A549 (cell line): ENCODE measurements at regions not wholly inside any gene's neighbourhood (a gene's known extent, or its start where the extent isn't known, plus 50 kb on each side); places are given as distances from the start of the nearest gene placed in this dataset.

Experiments
- ATAC-seq, 2 experiments: fragments of 200-7000 bp in 1 of 2; fragments of >200 bp in 1 of 2; cut with Nextera tagmentation in 1 of 2; cut with Tn5 transposase in 1 of 2; 3 replicates each; pipeline versions ENCODE4 v1.8.0 to v1.9.1; 2018 to 2020; ENCODE audit warnings: mild to moderate bottlenecking in 1 of 2, moderate library complexity in 1 of 2
- CTCF ChIA-PET: fragments of 300-600 bp; sonication (Branson Sonifier 250); formaldehyde crosslinking; extraction: SDS; loops from one replicate; lab custom pipeline; 2021; ENCODE audit warnings: antibody characterized with exemption, inconsistent platforms; lab: Yijun Ruan, JAX
- POLR2A ChIA-PET: fragments of 350-600 bp; formaldehyde crosslinking; extraction: SDS; loops from one replicate; lab custom pipeline; 2021; ENCODE audit warnings: antibody characterized with exemption, inconsistent platforms; lab: Yijun Ruan, JAX
- DNase-seq, 2 experiments: peaks; one replicate each; pipeline versions ENCODE4 v3.0.0 to v3.0.0-alpha.2; 2011 to 2016; ENCODE audit warnings: low read depth in 1 of 2, low spot score in 1 of 2
- FAIRE-seq: peaks from 2 replicates; lab custom pipeline; 2011; peaks lifted over from hg19 to GRCh38; lab: Jason Lieb, UNC
- H3K27ac ChIP-seq, 2 experiments: fragments of >200 bp; sonication (Bioruptor Twin); formaldehyde crosslinking; 3 replicates each; pipeline ENCODE4 v1.5.1; 2016 to 2017
- H3K4me1 ChIP-seq: fragments of >200 bp; sonication (Bioruptor Twin); formaldehyde crosslinking; 3 replicates; pipeline ENCODE4 v1.6.1; 2016
- H3K4me2 ChIP-seq: fragments of >200 bp; sonication (Bioruptor Twin); formaldehyde crosslinking; 3 replicates; pipeline ENCODE4 v1.6.1; 2016
- H3K4me3 ChIP-seq: fragments of >200 bp; sonication (Bioruptor Twin); formaldehyde crosslinking; 3 replicates; pipeline ENCODE4 v1.5.1; 2016
- H3K9me3 ChIP-seq: fragments of >200 bp; sonication (Bioruptor Twin); formaldehyde crosslinking; 3 replicates; pipeline ENCODE4 v1.6.1; 2016
- BHLHE40 ChIP-seq: IDR thresholded peaks from 2 replicates; pipeline ENCODE4 v1.6.1; 2012; ENCODE audit warnings: low read depth, low read length, inconsistent platforms
- CHD4 ChIP-seq: fragments of 200-600 bp; sonication (generic); IDR thresholded peaks from 2 replicates; pipeline ENCODE4 v1.6.1; 2016; ENCODE audit warnings: antibody characterized with exemption, mild to moderate bottlenecking, borderline replicate concordance
- EHF ChIP-seq: fragments of 250-450 bp; sonication (Bioruptor Pico); IDR thresholded peaks from 2 replicates; pipeline ENCODE4 v1.5.0; 2020; ENCODE audit warnings: mild to moderate bottlenecking
- EHMT2 ChIP-seq: fragments of 200-600 bp; sonication (generic); IDR thresholded peaks from 2 replicates; pipeline ENCODE4 v1.6.1; 2016; ENCODE audit warnings: antibody characterized with exemption, low read depth, mild to moderate bottlenecking, moderate library complexity
- EP300 ChIP-seq, 2 experiments: fragments of >200 bp; sonication (Bioruptor Twin); formaldehyde crosslinking; IDR thresholded peaks; 2 replicates in 1 of 2; 3 replicates in 1 of 2; pipeline ENCODE4 v1.6.1; 2016 to 2017
- JUN ChIP-seq, 2 experiments: fragments of >200 bp; sonication (Bioruptor Twin); formaldehyde crosslinking; IDR thresholded peaks; 2 replicates in 1 of 2; 3 replicates in 1 of 2; pipeline ENCODE4 v1.6.1; 2016 to 2017
- MAFK ChIP-seq: fragments of 450-650 bp; IDR thresholded peaks from 2 replicates; pipeline ENCODE4 v1.6.1; 2014; ENCODE audit not compliant: partially characterized antibody
- MYC ChIP-seq: IDR thresholded peaks from 2 replicates; pipeline ENCODE4 v1.6.1; 2012; ENCODE audit warnings: mild to moderate bottlenecking, inconsistent platforms, low read length, improper control_type of control experiment, borderline replicate concordance
- POLR2AphosphoS2 ChIP-seq: conservative IDR thresholded peaks from 2 replicates; pipeline ENCODE4 v1.6.1; 2012; ENCODE audit warnings: low read length, improper control_type of control experiment, inconsistent platforms
- RARB ChIP-seq: fragments of 250-450 bp; sonication (Bioruptor Pico); IDR thresholded peaks from 2 replicates; pipeline ENCODE4 v1.8.0; 2021; ENCODE audit warnings: mild to moderate bottlenecking, moderate library complexity
- RCOR1 ChIP-seq: fragments of 150-350 bp; IDR thresholded peaks from 2 replicates; pipeline ENCODE4 v1.6.1; 2014; ENCODE audit warnings: antibody characterized with exemption, low read length, low read depth
- SREBF2 ChIP-seq: fragments of 450-650 bp; IDR thresholded peaks from 2 replicates; pipeline ENCODE4 v1.6.1; 2014; ENCODE audit warnings: mild to moderate bottlenecking, moderate library complexity
- TP53 ChIP-seq: fragments of 250-450 bp; sonication (Bioruptor Pico); IDR thresholded peaks from 2 replicates; pipeline ENCODE4 v1.5.0; 2021; ENCODE audit warnings: mild to moderate bottlenecking, moderate library complexity
- ZC3H11A ChIP-seq: fragments of 450-650 bp; IDR thresholded peaks from 2 replicates; pipeline ENCODE4 v1.6.1; 2014; ENCODE audit warnings: antibody characterized with exemption, mild to moderate bottlenecking
- ZFP36 ChIP-seq: fragments of 450-650 bp; IDR thresholded peaks from 2 replicates; pipeline ENCODE4 v1.6.1; 2014; ENCODE audit warnings: borderline replicate concordance; ENCODE audit not compliant: partially characterized antibody
- ZNF302 ChIP-seq: fragments of 250-450 bp; sonication (Bioruptor Pico); IDR thresholded peaks from 2 replicates; pipeline ENCODE4 v1.9.0; 2021; ENCODE audit warnings: inconsistent platforms, mild to moderate bottlenecking, moderate library complexity
- WGBS: methylation state at CpG from one replicate; pipeline ENCODE4 v1.1.6; 2017; ENCODE audit errors: missing lambda C conversion rate; 5-methylcytosine and 5-hydroxymethylcytosine counted together
- TF ChIP-seq, protein P1 (sequence below): fragments of 250-450 bp; sonication (Bioruptor Pico); IDR thresholded peaks from 2 replicates; pipeline ENCODE4 v1.5.0; 2020; ENCODE audit warnings: low read depth, mild to moderate bottlenecking, moderate library complexity
- TF ChIP-seq, protein P2 (sequence below): fragments of >200 bp; sonication (Bioruptor Twin); formaldehyde crosslinking; IDR thresholded peaks from 3 replicates; pipeline ENCODE4 v1.5.1; 2016
- TF ChIP-seq, protein P3 (sequence below): fragments of 450-650 bp; IDR thresholded peaks from 2 replicates; pipeline ENCODE4 v1.6.1; 2014; ENCODE audit warnings: antibody characterized with exemption
- TF ChIP-seq, protein P4 (sequence below): fragments of 150-350 bp; IDR thresholded peaks from 2 replicates; pipeline ENCODE4 v1.6.1; 2014; ENCODE audit warnings: low read depth, mild to moderate bottlenecking, low read length
- TF ChIP-seq, protein P5 (sequence below): IDR thresholded peaks from 2 replicates; pipeline ENCODE4 v1.6.1; 2012
- TF ChIP-seq, protein P6 (sequence below): fragments of 200-600 bp; sonication (generic); IDR thresholded peaks from 2 replicates; pipeline ENCODE4 v1.6.1; 2016; ENCODE audit warnings: antibody characterized with exemption, mild to moderate bottlenecking, moderate library complexity
- TF ChIP-seq, protein P7 (sequence below): fragments of >200 bp; sonication (Bioruptor Twin); formaldehyde crosslinking; IDR thresholded peaks from 2 replicates; pipeline ENCODE4 v1.6.1; 2016

DNA sequence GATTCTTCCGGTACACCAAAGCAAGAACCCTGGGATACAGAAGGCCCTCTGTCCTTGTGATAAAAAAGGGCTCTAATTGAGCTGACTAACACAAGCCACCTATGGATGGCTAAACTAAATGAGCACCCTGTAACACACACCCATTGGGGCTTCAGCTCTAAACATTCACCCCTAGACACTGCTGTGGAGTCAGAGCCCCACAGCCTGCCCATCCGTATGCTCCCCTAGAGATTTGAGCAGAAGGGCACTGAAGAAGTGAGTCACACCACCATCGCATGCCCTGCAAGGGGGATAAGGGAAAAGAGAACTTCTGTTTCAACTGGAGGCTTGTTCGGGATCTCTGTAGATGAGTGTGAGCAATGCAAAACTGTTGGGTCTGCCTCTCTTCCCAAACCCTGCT is 545.2 kb downstream of the KCTD8 start:
- H3K27ac ChIP-seq, result no peak overlapping the region
- TF ChIP-seq, protein P1, sequence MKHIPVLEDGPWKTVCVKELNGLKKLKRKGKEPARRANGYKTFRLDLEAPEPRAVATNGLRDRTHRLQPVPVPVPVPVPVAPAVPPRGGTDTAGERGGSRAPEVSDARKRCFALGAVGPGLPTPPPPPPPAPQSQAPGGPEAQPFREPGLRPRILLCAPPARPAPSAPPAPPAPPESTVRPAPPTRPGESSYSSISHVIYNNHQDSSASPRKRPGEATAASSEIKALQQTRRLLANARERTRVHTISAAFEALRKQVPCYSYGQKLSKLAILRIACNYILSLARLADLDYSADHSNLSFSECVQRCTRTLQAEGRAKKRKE (CRISPR knock-in tag), result no peak
- TF ChIP-seq BHLHE40 (no peak), ZC3H11A (no peak), MYC (no peak), SREBF2 (no peak), EP300 (IDR thresholded peaks at IDR 0.05) (no peak), ZNF302 (CRISPR knock-in tag) (no peak)
- TF ChIP-seq, protein P2, sequence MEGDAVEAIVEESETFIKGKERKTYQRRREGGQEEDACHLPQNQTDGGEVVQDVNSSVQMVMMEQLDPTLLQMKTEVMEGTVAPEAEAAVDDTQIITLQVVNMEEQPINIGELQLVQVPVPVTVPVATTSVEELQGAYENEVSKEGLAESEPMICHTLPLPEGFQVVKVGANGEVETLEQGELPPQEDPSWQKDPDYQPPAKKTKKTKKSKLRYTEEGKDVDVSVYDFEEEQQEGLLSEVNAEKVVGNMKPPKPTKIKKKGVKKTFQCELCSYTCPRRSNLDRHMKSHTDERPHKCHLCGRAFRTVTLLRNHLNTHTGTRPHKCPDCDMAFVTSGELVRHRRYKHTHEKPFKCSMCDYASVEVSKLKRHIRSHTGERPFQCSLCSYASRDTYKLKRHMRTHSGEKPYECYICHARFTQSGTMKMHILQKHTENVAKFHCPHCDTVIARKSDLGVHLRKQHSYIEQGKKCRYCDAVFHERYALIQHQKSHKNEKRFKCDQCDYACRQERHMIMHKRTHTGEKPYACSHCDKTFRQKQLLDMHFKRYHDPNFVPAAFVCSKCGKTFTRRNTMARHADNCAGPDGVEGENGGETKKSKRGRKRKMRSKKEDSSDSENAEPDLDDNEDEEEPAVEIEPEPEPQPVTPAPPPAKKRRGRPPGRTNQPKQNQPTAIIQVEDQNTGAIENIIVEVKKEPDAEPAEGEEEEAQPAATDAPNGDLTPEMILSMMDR, result no peak
- TF ChIP-seq, all 56 proteins: peak for 0
- DNase-seq, result no peak
- Histone ChIP-seq H3K4me1 (no peaks in the 10 kb centered on the region), H3K4me2 (no peak overlapping the region), H3K4me3 (no peak overlapping the region), H3K9me3 (no peaks in the 10 kb centered on the region)
- CTCF ChIA-PET, result no interaction called here
- no peak for FAIRE-seq
- no peak for ATAC-seq
- WGBS, result 14% methylated on average over 4 of the region's 4 CpGs
- POLR2A ChIA-PET, result no interaction called here

DNA sequence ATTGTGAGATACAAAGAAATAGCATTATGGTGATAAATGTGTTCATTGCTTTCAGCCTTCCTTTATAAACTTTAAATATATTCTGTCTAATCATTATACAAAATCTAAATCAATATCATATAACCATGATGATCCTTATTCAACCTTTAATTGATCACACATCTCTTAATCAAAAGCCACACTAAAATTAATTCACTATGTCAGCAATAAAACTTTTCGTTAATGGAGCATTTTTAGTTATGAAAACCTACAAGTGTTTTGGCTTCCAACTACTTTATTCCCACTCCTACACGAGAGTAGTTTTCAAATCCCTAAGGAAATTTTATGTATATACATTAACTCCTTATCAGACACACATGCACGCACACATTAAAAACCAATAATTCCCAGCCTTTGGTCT is 530.2 kb downstream of the KCTD8 start:
- Histone ChIP-seq H3K4me2 (no peak overlapping the region), H3K27ac (no peak overlapping the region), H3K4me1 (no peaks in the 10 kb centered on the region), H3K4me3 (no peak overlapping the region), H3K9me3 (no peaks in the 10 kb centered on the region)
- ChIA-PET CTCF (no interaction called here), POLR2A (no interaction called here)
- ATAC-seq, result no peak
- FAIRE-seq, result no peak
- 18% methylated on average over 3 of the region's 3 CpGs for WGBS
- TF ChIP-seq EHF (no peak), MAFK (peak; percentile 39)
- no peak for DNase-seq

DNA sequence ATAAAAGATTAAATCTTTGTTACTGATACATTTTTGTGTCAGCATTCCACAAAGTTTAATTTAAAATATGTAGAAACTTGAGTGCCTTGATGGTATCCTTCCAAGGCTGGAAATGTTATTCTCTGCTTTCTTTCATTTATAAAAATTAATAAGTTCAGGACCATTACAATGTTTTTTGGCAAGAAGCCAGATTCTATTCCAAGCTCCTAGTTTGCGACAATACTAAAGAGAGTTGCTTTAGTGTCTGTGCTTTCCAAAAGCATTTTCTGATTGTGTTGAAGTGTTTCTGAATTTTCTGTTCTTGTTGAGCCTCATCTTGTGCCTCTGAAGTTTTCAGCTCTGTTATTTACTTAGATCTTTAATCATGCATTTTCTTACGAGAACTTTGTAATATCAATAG is 516.2 kb downstream of the KCTD8 start:
- H3K4me3 ChIP-seq, result no peak overlapping the region
- H3K4me1 ChIP-seq, result no peaks in the 10 kb centered on the region
- H3K27ac ChIP-seq, result no peak overlapping the region
- H3K4me2 ChIP-seq, result no peak overlapping the region
- 44% methylated on average over 2 of the region's 2 CpGs for WGBS
- ChIA-PET CTCF (no interaction called here), POLR2A (no interaction called here)
- DNase-seq (no peak), FAIRE-seq (no peak), ATAC-seq (no peak)
- no peak for TF ChIP-seq EHMT2
- TF ChIP-seq EHF, result no peak
- no peak for TF ChIP-seq ZFP36
- TF ChIP-seq JUN (IDR thresholded peaks at IDR 0.05), result no peak
- TF ChIP-seq SREBF2, result no peak
- no peak for TF ChIP-seq ZC3H11A
- no peak for TF ChIP-seq RCOR1
- no peak for TF ChIP-seq RARB (CRISPR knock-in tag)
- TF ChIP-seq, protein P3, sequence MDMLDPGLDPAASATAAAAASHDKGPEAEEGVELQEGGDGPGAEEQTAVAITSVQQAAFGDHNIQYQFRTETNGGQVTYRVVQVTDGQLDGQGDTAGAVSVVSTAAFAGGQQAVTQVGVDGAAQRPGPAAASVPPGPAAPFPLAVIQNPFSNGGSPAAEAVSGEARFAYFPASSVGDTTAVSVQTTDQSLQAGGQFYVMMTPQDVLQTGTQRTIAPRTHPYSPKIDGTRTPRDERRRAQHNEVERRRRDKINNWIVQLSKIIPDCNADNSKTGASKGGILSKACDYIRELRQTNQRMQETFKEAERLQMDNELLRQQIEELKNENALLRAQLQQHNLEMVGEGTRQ, result no peak
- TF ChIP-seq POLR2AphosphoS2, result no peak
- TF ChIP-seq, protein P4, sequence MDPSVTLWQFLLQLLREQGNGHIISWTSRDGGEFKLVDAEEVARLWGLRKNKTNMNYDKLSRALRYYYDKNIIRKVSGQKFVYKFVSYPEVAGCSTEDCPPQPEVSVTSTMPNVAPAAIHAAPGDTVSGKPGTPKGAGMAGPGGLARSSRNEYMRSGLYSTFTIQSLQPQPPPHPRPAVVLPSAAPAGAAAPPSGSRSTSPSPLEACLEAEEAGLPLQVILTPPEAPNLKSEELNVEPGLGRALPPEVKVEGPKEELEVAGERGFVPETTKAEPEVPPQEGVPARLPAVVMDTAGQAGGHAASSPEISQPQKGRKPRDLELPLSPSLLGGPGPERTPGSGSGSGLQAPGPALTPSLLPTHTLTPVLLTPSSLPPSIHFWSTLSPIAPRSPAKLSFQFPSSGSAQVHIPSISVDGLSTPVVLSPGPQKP, result no peak
- TF ChIP-seq, protein P5, sequence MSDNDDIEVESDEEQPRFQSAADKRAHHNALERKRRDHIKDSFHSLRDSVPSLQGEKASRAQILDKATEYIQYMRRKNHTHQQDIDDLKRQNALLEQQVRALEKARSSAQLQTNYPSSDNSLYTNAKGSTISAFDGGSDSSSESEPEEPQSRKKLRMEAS, result no peak
- TF ChIP-seq, protein P6, sequence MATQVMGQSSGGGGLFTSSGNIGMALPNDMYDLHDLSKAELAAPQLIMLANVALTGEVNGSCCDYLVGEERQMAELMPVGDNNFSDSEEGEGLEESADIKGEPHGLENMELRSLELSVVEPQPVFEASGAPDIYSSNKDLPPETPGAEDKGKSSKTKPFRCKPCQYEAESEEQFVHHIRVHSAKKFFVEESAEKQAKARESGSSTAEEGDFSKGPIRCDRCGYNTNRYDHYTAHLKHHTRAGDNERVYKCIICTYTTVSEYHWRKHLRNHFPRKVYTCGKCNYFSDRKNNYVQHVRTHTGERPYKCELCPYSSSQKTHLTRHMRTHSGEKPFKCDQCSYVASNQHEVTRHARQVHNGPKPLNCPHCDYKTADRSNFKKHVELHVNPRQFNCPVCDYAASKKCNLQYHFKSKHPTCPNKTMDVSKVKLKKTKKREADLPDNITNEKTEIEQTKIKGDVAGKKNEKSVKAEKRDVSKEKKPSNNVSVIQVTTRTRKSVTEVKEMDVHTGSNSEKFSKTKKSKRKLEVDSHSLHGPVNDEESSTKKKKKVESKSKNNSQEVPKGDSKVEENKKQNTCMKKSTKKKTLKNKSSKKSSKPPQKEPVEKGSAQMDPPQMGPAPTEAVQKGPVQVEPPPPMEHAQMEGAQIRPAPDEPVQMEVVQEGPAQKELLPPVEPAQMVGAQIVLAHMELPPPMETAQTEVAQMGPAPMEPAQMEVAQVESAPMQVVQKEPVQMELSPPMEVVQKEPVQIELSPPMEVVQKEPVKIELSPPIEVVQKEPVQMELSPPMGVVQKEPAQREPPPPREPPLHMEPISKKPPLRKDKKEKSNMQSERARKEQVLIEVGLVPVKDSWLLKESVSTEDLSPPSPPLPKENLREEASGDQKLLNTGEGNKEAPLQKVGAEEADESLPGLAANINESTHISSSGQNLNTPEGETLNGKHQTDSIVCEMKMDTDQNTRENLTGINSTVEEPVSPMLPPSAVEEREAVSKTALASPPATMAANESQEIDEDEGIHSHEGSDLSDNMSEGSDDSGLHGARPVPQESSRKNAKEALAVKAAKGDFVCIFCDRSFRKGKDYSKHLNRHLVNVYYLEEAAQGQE, result no peak
- TF ChIP-seq, protein P7, sequence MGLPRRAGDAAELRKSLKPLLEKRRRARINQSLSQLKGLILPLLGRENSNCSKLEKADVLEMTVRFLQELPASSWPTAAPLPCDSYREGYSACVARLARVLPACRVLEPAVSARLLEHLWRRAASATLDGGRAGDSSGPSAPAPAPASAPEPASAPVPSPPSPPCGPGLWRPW, result no peak
- no peak for TF ChIP-seq TP53 (CRISPR knock-in tag)
- TF ChIP-seq CHD4, result no peak
- no peaks in the 10 kb centered on the region for H3K9me3 ChIP-seq
